ENCODE measurements at regions not wholly inside any gene's neighbourhood (a gene's known extent, or its start where the extent isn't known, plus 50 kb on each side); places are given as distances from the start of the nearest gene placed in this dataset.

DNA sequence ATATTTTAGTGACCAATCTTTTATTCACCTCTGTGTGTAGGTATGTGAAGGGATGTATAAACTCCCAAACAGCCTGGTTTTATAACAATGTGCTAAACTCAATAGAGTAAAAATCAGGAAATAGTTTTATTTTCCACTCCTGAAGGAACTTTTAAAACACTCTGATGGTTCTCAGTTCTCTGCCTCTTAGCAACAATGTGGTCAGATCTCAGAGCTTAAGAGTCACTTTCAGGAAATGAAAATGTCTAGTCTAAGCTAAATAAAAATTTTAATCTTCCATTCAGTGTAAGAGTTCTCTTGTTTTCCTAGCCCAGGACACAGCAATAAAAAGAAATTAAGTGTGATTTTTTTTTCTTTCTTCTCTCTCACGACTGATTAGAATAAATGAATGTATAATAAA is 718.0 kb downstream of the C12orf50 start:
- TF ChIP-seq, protein P1, sequence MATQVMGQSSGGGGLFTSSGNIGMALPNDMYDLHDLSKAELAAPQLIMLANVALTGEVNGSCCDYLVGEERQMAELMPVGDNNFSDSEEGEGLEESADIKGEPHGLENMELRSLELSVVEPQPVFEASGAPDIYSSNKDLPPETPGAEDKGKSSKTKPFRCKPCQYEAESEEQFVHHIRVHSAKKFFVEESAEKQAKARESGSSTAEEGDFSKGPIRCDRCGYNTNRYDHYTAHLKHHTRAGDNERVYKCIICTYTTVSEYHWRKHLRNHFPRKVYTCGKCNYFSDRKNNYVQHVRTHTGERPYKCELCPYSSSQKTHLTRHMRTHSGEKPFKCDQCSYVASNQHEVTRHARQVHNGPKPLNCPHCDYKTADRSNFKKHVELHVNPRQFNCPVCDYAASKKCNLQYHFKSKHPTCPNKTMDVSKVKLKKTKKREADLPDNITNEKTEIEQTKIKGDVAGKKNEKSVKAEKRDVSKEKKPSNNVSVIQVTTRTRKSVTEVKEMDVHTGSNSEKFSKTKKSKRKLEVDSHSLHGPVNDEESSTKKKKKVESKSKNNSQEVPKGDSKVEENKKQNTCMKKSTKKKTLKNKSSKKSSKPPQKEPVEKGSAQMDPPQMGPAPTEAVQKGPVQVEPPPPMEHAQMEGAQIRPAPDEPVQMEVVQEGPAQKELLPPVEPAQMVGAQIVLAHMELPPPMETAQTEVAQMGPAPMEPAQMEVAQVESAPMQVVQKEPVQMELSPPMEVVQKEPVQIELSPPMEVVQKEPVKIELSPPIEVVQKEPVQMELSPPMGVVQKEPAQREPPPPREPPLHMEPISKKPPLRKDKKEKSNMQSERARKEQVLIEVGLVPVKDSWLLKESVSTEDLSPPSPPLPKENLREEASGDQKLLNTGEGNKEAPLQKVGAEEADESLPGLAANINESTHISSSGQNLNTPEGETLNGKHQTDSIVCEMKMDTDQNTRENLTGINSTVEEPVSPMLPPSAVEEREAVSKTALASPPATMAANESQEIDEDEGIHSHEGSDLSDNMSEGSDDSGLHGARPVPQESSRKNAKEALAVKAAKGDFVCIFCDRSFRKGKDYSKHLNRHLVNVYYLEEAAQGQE (tag by site-specific recombination; IDR thresholded peaks at IDR 0.05) = no peak
- TF ChIP-seq, protein P2, sequence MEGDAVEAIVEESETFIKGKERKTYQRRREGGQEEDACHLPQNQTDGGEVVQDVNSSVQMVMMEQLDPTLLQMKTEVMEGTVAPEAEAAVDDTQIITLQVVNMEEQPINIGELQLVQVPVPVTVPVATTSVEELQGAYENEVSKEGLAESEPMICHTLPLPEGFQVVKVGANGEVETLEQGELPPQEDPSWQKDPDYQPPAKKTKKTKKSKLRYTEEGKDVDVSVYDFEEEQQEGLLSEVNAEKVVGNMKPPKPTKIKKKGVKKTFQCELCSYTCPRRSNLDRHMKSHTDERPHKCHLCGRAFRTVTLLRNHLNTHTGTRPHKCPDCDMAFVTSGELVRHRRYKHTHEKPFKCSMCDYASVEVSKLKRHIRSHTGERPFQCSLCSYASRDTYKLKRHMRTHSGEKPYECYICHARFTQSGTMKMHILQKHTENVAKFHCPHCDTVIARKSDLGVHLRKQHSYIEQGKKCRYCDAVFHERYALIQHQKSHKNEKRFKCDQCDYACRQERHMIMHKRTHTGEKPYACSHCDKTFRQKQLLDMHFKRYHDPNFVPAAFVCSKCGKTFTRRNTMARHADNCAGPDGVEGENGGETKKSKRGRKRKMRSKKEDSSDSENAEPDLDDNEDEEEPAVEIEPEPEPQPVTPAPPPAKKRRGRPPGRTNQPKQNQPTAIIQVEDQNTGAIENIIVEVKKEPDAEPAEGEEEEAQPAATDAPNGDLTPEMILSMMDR (tag by site-specific recombination; IDR thresholded peaks at IDR 0.05) = no peak
- TF ChIP-seq ZNF184 (tag by site-specific recombination; IDR thresholded peaks at IDR 0.05) = no peak
- TF ChIP-seq ZBTB21 (tag by site-specific recombination; IDR thresholded peaks at IDR 0.05) = no peak
- TF ChIP-seq ZBTB20 (tag by site-specific recombination; IDR thresholded peaks at IDR 0.05) = no peak
- TF ChIP-seq YY1 (tag by site-specific recombination; IDR thresholded peaks at IDR 0.05) = no peak
- no peak for TF ChIP-seq SP2 (tag by site-specific recombination; IDR thresholded peaks at IDR 0.05)
- no peak for TF ChIP-seq ZNF121 (tag by site-specific recombination; IDR thresholded peaks at IDR 0.05)
- TF ChIP-seq ZNF146 (tag by site-specific recombination; IDR thresholded peaks at IDR 0.05) = no peak
- no peak for TF ChIP-seq BCL11A (tag by site-specific recombination; IDR thresholded peaks at IDR 0.05; ENCODE audit: low read depth)
- TF ChIP-seq ZNF175 (tag by site-specific recombination; IDR thresholded peaks at IDR 0.05) = no peak
- no peak for TF ChIP-seq ZNF768 (tag by site-specific recombination; IDR thresholded peaks at IDR 0.05)
- no peak for TF ChIP-seq ZNF670 (tag by site-specific recombination; IDR thresholded peaks at IDR 0.05; ENCODE audit: low read depth)
